Dermis microvascular lymphatic vessel endothelial cell (primary cell): ENCODE measurements at regions not wholly inside any gene's neighbourhood (a gene's known extent, or its start where the extent isn't known, plus 50 kb on each side); places are given as distances from the start of the nearest gene placed in this dataset.

ENCODE experiments used
- DNase-seq, 2 donors: peaks; one replicate each; pipeline versions ENCODE4 v3.0.0 to v3.0.0-alpha.2; 2010; ENCODE audit warnings: low read depth in 2 of 2

- no peak for DNase-seq
Observed at GRCh38 chr9:116027951-116028350, 125.6 kb upstream of the PAPPA start.

- DNase-seq, result no peak
Observed at GRCh38 chr9:116030517-116030916, 123.1 kb upstream of the PAPPA start.

- no peak for DNase-seq
Observed at GRCh38 chr9:116032683-116033440, 120.7 kb upstream of the PAPPA start.

- DNase-seq, result no peak
Observed at GRCh38 chr9:116039312-116039711, 114.3 kb upstream of the PAPPA start.

GRCh38 chr9:116039893-116040292 is 113.7 kb upstream of the PAPPA start:
- DNase-seq, result no peak

- no peak for DNase-seq
Observed at GRCh38 chr9:116042321-116042720, 111.3 kb upstream of the PAPPA start.

DNA sequence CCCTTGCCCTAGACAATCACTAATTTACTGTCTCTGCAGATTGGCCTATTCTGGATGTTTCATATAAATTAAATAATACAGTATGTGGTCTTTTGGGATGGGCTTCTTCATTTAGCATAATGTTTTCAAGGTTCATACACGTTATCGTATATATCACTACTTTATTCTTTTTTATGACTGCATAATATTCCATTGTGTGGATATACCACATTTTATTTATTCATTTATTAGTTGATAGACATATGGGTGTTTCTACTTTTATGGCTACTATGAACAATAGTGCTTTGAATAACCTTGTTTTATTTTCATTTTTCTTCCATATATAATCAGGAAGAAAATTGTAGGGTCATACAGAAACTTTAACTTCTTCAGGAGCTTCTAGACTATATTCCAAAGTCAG is 108.5 kb upstream of the PAPPA start:
- no peak for DNase-seq

DNA sequence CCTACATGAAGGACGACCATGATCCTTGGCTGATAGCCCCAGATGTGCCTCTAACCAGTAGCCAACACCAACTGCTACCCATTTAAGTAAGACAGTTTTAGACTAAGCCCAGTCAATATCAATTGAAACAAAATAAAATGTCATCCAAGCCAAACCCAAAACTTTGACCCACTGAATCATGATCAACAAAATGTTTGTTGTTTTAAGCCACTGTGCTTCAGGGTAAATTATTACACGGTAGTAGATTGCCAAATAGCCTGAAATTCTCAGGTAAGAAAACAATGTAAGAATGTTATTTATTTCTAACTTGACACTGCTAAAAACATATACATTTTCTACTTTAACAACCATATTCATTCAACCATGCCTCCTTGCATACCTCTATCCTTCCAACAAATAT is 105.5 kb upstream of the PAPPA start:
- no peak for DNase-seq

GRCh38 chr9:116049456-116049855 is 104.1 kb upstream of the PAPPA start:
- no peak for DNase-seq

DNA sequence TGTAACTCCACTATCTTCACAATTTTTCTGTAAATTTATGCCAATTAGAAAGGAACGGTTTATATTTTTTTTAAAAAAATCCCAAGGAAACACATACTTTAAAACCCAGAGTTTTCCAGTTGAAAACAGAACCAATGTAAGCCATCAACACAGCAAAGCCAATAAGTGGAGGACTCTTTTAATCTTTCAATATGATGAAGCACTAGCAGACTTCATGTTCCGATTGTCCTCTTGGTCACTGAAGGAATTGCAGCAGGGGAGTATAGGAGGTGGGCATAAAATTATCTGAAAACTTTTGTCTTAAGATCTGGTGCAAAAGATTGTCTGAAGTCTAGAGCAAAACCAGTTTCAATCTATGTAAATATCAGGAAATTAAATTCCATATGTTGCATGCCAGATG is 102.1 kb upstream of the PAPPA start:
- DNase-seq, result no peak

DNA sequence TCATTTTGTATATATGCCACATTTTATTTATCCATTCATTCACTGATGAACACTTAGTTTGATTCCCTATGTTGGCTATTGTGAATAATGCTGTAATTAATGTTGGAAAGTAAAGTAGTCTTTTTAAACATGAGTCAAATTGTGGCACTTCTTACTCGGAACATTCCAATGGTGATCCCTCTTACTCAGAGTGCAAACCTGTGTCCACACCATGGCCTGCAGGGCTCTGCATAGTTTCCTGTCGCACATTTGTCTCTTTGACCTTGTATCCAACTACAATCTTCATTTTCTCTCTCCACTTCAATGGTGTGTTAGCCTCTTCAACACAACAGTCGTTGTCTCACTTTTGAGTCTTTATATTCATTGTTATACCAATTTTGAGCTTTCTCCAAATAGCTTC is 98.1 kb upstream of the PAPPA start:
- DNase-seq, result no peak

GRCh38 chr9:116057371-116057770 is 96.2 kb upstream of the PAPPA start:
- DNase-seq, result no peak

- no peak for DNase-seq
Observed at GRCh38 chr9:116058421-116058820, 95.2 kb upstream of the PAPPA start.

DNA sequence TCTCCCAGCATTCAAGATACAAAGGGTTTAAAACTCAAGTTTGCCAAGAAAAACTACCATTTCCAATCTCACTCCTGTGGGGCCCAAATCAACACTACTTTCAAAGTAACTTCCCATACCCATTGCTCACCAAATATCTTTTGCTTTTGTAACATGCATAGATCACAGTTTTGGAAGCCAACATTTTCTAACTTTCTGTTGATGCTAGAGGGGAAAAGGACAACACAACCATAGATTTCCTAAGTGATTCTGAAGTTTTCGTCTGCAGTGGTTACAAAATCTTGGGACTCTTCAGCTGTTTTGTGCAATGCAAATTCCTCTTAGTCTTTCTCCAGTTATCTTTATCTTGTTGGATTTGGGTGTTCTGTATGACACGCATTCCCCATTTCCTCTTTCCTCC is 94.1 kb upstream of the PAPPA start:
- DNase-seq, result no peak

- no peak for DNase-seq
Observed at GRCh38 chr9:116060631-116061030, 93.0 kb upstream of the PAPPA start.

- DNase-seq, result no peak
Observed at GRCh38 chr9:116061546-116062205, 91.9 kb upstream of the PAPPA start.

GRCh38 chr9:116062206-116062550 is 91.4 kb upstream of the PAPPA start:
- DNase-seq, result no peak

GRCh38 chr9:116064970-116065369 is 88.6 kb upstream of the PAPPA start:
- no peak for DNase-seq

GRCh38 chr9:116066221-116066620 is 87.4 kb upstream of the PAPPA start:
- DNase-seq, result no peak

DNA sequence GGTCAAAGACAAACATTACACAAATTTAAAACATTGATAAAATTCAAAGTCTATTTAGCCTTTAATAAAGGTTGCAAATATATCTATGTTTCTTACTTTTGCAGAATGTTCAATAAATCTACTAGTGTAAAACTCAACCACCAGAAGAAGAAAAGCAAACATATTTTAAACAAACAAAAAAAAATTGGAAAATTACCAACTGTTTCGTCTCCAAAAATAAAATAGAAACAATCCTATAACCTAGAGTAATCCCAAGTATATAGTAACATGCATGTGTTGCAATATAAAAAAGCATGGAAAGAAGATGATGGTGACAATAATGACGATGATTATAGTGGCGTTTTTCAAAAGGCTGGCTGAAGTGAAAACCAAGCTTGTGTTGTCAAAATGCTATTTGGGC is 86.0 kb upstream of the PAPPA start:
- no peak for DNase-seq

- no peak for DNase-seq
Observed at GRCh38 chr9:116070256-116070914, 83.2 kb upstream of the PAPPA start.

DNA sequence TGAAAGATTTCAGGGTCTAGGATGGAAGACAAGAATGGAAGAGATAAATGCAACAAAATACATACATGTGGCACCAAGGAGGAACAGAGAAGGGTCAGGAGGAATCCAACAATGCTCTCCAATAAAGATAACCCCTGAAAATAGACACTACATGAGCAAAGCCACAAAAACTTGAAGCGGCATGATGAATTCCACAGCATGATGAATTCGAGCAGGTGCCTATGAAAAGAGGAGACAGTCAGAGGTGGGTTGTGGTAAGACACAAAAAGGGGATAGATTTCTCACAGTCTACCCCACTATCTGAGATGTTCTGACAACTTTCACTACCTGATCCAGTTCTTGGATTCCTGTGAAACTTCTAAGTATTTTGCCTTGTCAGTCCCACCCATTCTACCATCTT is 81.5 kb upstream of the PAPPA start:
- no peak for DNase-seq

DNA sequence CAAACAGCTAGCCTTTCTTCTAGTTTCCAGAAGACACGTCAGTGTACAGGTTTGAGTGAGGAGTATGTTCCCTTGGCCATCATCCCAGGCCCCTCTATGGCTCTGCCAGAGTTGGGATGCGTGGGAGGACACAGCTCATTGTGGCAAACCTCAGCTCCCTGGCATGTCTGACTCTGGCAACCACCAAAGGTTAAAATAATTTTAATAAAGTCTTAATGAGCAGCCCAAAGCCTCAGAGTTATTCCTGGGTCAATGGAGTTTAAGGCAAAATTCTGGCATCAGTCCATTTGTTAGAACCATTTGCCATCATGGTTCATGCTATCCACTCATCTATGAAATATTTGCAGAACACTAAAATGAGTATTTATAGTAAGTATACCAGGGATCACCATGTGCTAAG is 79.8 kb upstream of the PAPPA start:
- DNase-seq, result no peak
